Ishikawa (cell line): ENCODE measurements at regions not wholly inside any gene's neighbourhood (a gene's known extent, or its start where the extent isn't known, plus 50 kb on each side); places are given as distances from the start of the nearest gene placed in this dataset.
A peak's percentile ranks its signal among the peaks of the same experiment; 100 is the strongest.

ENCODE experiments used
- CEBPB ChIP-seq: IDR thresholded peaks from 2 replicates; pipeline ENCODE4 v1.6.1; 2012
- CREB1 ChIP-seq: IDR thresholded peaks from 2 replicates; pipeline ENCODE4 v1.6.1; 2012; ENCODE audit warnings: low read depth
- EGR1 ChIP-seq: IDR thresholded peaks from 2 replicates; pipeline ENCODE4 v1.6.1; 2012
- EP300 ChIP-seq: IDR thresholded peaks from 2 replicates; pipeline ENCODE4 v1.6.1; 2012; ENCODE audit warnings: borderline replicate concordance
- FOXM1 ChIP-seq: IDR thresholded peaks from 2 replicates; pipeline ENCODE4 v1.6.1; 2012; ENCODE audit warnings: low read depth, borderline replicate concordance
- MAX ChIP-seq: IDR thresholded peaks from 2 replicates; pipeline ENCODE4 v1.6.1; 2012
- NFIC ChIP-seq: IDR thresholded peaks from 2 replicates; pipeline ENCODE4 v1.6.1; 2012
- RAD21 ChIP-seq: IDR thresholded peaks from 2 replicates; pipeline ENCODE4 v1.6.1; 2012; ENCODE audit warnings: low read depth
- REST ChIP-seq: IDR thresholded peaks from 2 replicates; pipeline ENCODE4 v1.6.1; 2012; ENCODE audit warnings: low read depth, mild to moderate bottlenecking
- TAF1 ChIP-seq: IDR thresholded peaks from 2 replicates; pipeline ENCODE4 v1.6.1; 2012; ENCODE audit warnings: low read depth, mild to moderate bottlenecking
- TCF12 ChIP-seq: IDR thresholded peaks from 2 replicates; pipeline ENCODE4 v1.6.1; 2012; ENCODE audit warnings: low read depth
- TEAD4 ChIP-seq: IDR thresholded peaks from 2 replicates; pipeline ENCODE4 v1.6.1; 2012
- YY1 ChIP-seq: IDR thresholded peaks from 2 replicates; pipeline ENCODE4 v1.6.1; 2012; ENCODE audit warnings: low read depth
- ZBTB7A ChIP-seq: IDR thresholded peaks from 2 replicates; pipeline ENCODE4 v1.6.1; 2012; ENCODE audit warnings: low read depth
- TF ChIP-seq, protein P1 (sequence below): IDR thresholded peaks from 2 replicates; pipeline ENCODE4 v1.6.1; 2012

DNA sequence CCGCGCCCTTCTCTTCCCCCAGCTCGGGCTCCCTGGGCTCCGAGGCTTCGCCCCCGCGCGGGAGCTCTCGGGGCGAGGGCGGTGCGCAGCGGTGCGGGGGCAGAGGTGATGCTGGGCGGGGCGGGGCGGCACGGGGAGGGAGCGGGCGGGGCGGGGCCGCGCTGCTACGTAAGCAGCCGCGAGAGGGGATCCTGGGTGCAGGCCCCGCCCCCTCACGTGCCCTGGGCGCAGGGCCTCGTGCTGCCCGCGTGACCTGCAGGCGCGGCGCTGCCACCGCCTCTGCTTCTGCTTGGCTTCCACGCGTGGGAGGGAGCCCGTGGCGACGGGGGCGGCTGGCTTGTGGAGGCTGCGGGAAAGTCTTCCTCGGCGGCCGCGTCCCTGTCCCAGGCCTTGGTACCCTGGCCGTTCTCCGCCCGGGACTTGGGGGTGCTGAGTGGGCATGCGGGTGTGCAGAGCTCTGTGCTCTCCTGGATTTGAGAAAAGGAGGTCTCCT lies 132.6 kb upstream of the HSD17B12 start:
- TF ChIP-seq MAX, result peak; percentile 99
- TF ChIP-seq EGR1, result peak; percentile 77
- TF ChIP-seq FOXM1, result no peak
- no peak for TF ChIP-seq REST
- no peak for TF ChIP-seq NFIC
- no peak for TF ChIP-seq YY1
- TF ChIP-seq, protein P1, sequence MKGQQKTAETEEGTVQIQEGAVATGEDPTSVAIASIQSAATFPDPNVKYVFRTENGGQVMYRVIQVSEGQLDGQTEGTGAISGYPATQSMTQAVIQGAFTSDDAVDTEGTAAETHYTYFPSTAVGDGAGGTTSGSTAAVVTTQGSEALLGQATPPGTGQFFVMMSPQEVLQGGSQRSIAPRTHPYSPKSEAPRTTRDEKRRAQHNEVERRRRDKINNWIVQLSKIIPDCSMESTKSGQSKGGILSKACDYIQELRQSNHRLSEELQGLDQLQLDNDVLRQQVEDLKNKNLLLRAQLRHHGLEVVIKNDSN, result peak; percentile 90
- TF ChIP-seq TEAD4, result no peak
- no peak for TF ChIP-seq CREB1
- no peak for TF ChIP-seq CEBPB
- no peak for TF ChIP-seq RAD21
- TF ChIP-seq TCF12, result no peak
- TF ChIP-seq ZBTB7A, result no peak
- no peak for TF ChIP-seq EP300
- no peak for TF ChIP-seq TAF1

GRCh38 chr11:43548916-43549315 lies 131.6 kb upstream of the HSD17B12 start:
- TF ChIP-seq TAF1, result no peak
- TF ChIP-seq ZBTB7A, result no peak
- no peak for TF ChIP-seq CREB1
- TF ChIP-seq, protein P1, result no peak
- TF ChIP-seq MAX, result no peak
- TF ChIP-seq REST, result no peak
- no peak for TF ChIP-seq TEAD4
- TF ChIP-seq TCF12, result no peak
- TF ChIP-seq CEBPB, result no peak
- TF ChIP-seq EGR1, result no peak
- no peak for TF ChIP-seq NFIC
- TF ChIP-seq YY1, result no peak

- TF ChIP-seq RAD21 (no peak), TCF12 (no peak), ZBTB7A (no peak), EP300 (no peak), NFIC (no peak), REST (no peak), MAX (no peak), TAF1 (no peak), EGR1 (no peak), CEBPB (no peak), FOXM1 (no peak), YY1 (no peak), CREB1 (no peak), TEAD4 (no peak)
- TF ChIP-seq, protein P1, result no peak
These were observed 130.9 kb upstream of the HSD17B12 start for GRCh38 chr11:43549624-43550023.

DNA sequence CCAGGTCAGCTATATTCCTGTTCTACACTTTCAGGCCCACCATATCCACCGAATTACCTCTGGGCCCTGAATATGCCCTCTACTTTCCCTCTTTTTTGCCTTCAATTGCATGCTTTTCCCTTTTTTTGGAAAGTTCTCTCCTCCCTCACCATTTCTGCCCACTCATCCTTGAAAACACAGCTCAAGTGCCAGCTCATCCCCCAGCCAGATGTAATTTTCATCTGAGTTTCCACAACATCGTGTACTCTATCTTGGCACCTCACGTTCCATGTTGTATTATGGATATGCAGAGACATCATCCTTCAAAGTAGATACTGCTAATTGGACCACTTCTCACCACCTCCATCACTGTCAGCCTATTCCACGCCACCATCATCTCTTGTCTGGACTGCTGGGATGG lies 129.8 kb upstream of the HSD17B12 start:
- TF ChIP-seq REST, result no peak
- no peak for TF ChIP-seq RAD21
- no peak for TF ChIP-seq TEAD4
- TF ChIP-seq TAF1, result no peak
